Subcutaneous abdominal adipose tissue (tissue), 5 donors: ENCODE measurements at regions not wholly inside any gene's neighbourhood (a gene's known extent, or its start where the extent isn't known, plus 50 kb on each side); places are given as distances from the start of the nearest gene placed in this dataset.

Source experiments
- H3K27ac ChIP-seq: one replicate; pipeline ENCODE4 v1.7.0; 2013; ENCODE audit warnings: low read depth, mild to moderate bottlenecking, inconsistent platforms, low read length, moderate library complexity
- H3K27me3 ChIP-seq, 5 donors: one replicate each; pipeline ENCODE4 v1.7.0; 2013; ENCODE audit warnings: low read length in 5 of 5, inconsistent platforms in 1 of 5; ENCODE audit not compliant: control insufficient read depth in 5 of 5, insufficient read depth in 4 of 5
- H3K36me3 ChIP-seq, 5 donors: one replicate each; pipeline ENCODE4 v1.7.0; 2013; ENCODE audit warnings: low read length in 5 of 5; ENCODE audit not compliant: control insufficient read depth in 5 of 5, insufficient read depth in 5 of 5
- H3K4me1 ChIP-seq, 5 donors: one replicate each; pipeline ENCODE4 v1.7.0; 2013; ENCODE audit warnings: low read length in 5 of 5, mild to moderate bottlenecking in 3 of 5, moderate library complexity in 1 of 5; ENCODE audit not compliant: control insufficient read depth in 5 of 5, insufficient read depth in 5 of 5
- H3K4me3 ChIP-seq, 5 donors: one replicate each; pipeline ENCODE4 v1.7.0; 2013; ENCODE audit warnings: low read length in 5 of 5, low read depth in 1 of 5
- H3K9ac ChIP-seq, 5 donors: one replicate each; pipeline ENCODE4 v1.7.0; 2013; ENCODE audit warnings: low read length in 5 of 5, mild to moderate bottlenecking in 4 of 5, moderate library complexity in 3 of 5
- H3K9me3 ChIP-seq, 5 donors: one replicate each; pipeline ENCODE4 v1.7.0; 2013; ENCODE audit warnings: low read length in 5 of 5; ENCODE audit not compliant: control insufficient read depth in 5 of 5
- donor health status: healthy.
- donor health status: healthy.
- donor health status: healthy.
- donor health status: healthy.
- donor health status: healthy.

DNA sequence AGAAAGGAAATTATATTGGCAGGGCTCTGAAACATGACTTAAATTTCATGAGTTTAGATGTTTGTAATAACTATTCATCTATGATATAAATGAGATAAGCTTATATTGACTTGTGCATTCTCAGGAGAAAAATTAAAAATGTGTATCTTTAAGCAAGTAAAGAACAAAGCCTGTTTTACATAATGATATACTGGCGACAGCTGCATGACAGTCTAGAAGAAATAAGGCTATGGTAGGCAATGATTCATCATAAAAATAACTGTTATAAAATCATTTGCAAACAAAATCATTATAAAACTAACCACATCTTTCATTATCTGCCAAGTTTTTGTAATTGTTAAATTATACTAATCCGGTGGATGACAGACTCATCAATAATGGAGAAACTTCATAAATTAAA is 188.1 kb downstream of the ADAM29 start:
- no peaks in the 10 kb centered on the region for H3K27me3 ChIP-seq
- no peaks in the 10 kb centered on the region for H3K4me1 ChIP-seq
- no peak overlapping the region for H3K9ac ChIP-seq
- H3K4me3 ChIP-seq, result no peak overlapping the region
- no peaks in the 10 kb centered on the region for H3K36me3 ChIP-seq
- H3K27ac ChIP-seq, result no peak overlapping the region
- peaks cover 0 to 14% (median 5%) of the 10 kb centered on the region in 5 donors for H3K9me3 ChIP-seq

GRCh38 chr4:175109933-175110332 is 191.8 kb downstream of the ADAM29 start:
- Histone ChIP-seq H3K9ac (no peak overlapping the region), H3K9me3 (peaks cover 0 to 14% (median 7%) of the 10 kb centered on the region in 5 donors), H3K27ac (no peak overlapping the region), H3K4me1 (no peaks in the 10 kb centered on the region), H3K36me3 (no peaks in the 10 kb centered on the region), H3K4me3 (no peak overlapping the region), H3K27me3 (no peaks in the 10 kb centered on the region)

DNA sequence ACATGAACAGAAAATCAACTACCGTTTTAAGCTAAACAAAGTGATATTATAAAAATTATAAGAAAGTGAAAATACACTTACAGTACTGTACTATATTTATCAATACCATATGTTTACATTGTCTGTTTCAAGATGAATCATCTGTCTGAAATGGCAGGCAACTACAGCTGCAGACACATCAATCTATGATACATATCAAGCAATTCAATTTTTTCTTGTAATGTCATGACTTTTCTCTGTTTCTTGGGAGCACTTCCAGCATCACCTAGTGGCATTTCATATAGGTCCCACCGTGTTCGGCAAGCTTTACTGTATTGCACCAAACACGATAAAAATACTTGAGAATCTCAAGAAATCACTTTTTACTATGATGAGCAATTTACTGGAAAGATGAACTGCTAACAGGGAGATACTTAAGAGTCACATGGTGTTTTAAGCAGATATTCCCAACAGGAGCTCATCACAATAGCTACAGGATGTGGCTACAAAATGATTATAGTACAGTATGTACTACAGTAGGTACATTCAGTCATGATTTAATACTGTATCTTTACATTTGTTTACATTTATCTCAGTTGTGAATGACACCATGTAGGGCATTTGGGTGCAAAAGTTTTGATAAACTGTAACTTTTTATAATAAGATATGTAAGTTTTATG is 207.4 kb downstream of the ADAM29 start:
- H3K36me3 ChIP-seq, result no peaks in the 10 kb centered on the region
- H3K27me3 ChIP-seq, result no peaks in the 10 kb centered on the region
- H3K9ac ChIP-seq, result no peak overlapping the region
- no peak overlapping the region for H3K4me3 ChIP-seq
- peaks cover 0 to 21% (median 13%) of the 10 kb centered on the region in 5 donors for H3K9me3 ChIP-seq
- H3K4me1 ChIP-seq, result no peaks in the 10 kb centered on the region
- no peak overlapping the region for H3K27ac ChIP-seq

- H3K4me1 ChIP-seq, result no peaks in the 10 kb centered on the region
- H3K36me3 ChIP-seq, result no peaks in the 10 kb centered on the region
- no peak overlapping the region for H3K27ac ChIP-seq
- H3K9me3 ChIP-seq, result peaks cover 0 to 10% (median 7%) of the 10 kb centered on the region in 5 donors
- H3K9ac ChIP-seq, result no peak overlapping the region
- H3K4me3 ChIP-seq, result no peak overlapping the region
- H3K27me3 ChIP-seq, result no peaks in the 10 kb centered on the region
These were observed 209.2 kb downstream of the ADAM29 start for GRCh38 chr4:175127314-175127713.

- no peaks in the 10 kb centered on the region for H3K4me1 ChIP-seq
- no peak overlapping the region for H3K9ac ChIP-seq
- no peaks in the 10 kb centered on the region for H3K36me3 ChIP-seq
- no peaks in the 10 kb centered on the region for H3K27me3 ChIP-seq
- H3K27ac ChIP-seq, result no peak overlapping the region
- no peak overlapping the region for H3K4me3 ChIP-seq
- H3K9me3 ChIP-seq, result peaks cover 0 to 4% (median 0%) of the 10 kb centered on the region in 5 donors
These were observed 211.6 kb downstream of the ADAM29 start for GRCh38 chr4:175129797-175130196.

GRCh38 chr4:175139205-175139604 is 221.0 kb downstream of the ADAM29 start:
- H3K27ac ChIP-seq, result no peak overlapping the region
- H3K4me1 ChIP-seq, result no peaks in the 10 kb centered on the region

GRCh38 chr4:175143116-175143515 is 225.0 kb downstream of the ADAM29 start:
- Histone ChIP-seq H3K27ac (no peak overlapping the region), H3K27me3 (no peaks in the 10 kb centered on the region), H3K4me3 (no peak overlapping the region)

More at GRCh38 chr4:175139205-175139604, 221.0 kb downstream of the ADAM29 start:
- no peaks in the 10 kb centered on the region for H3K27me3 ChIP-seq
- H3K36me3 ChIP-seq, result no peaks in the 10 kb centered on the region
- no peak overlapping the region for H3K9ac ChIP-seq
- H3K9me3 ChIP-seq, result no peaks in the 10 kb centered on the region
- no peak overlapping the region for H3K4me3 ChIP-seq

GRCh38 chr4:175146799-175147198 is 228.6 kb downstream of the ADAM29 start:
- H3K9ac ChIP-seq, result no peak overlapping the region
- peaks cover 0 to 6% (median 0%) of the 10 kb centered on the region in 5 donors for H3K9me3 ChIP-seq
- H3K27ac ChIP-seq, result no peak overlapping the region
- H3K27me3 ChIP-seq, result no peaks in the 10 kb centered on the region
- H3K4me1 ChIP-seq, result no peaks in the 10 kb centered on the region
- no peaks in the 10 kb centered on the region for H3K36me3 ChIP-seq
- no peak overlapping the region for H3K4me3 ChIP-seq

More at GRCh38 chr4:175143116-175143515, 225.0 kb downstream of the ADAM29 start:
- peaks cover 0 to 6% (median 0%) of the 10 kb centered on the region in 5 donors for H3K9me3 ChIP-seq
- H3K4me1 ChIP-seq, result no peaks in the 10 kb centered on the region
- no peak overlapping the region for H3K9ac ChIP-seq
- no peaks in the 10 kb centered on the region for H3K36me3 ChIP-seq

DNA sequence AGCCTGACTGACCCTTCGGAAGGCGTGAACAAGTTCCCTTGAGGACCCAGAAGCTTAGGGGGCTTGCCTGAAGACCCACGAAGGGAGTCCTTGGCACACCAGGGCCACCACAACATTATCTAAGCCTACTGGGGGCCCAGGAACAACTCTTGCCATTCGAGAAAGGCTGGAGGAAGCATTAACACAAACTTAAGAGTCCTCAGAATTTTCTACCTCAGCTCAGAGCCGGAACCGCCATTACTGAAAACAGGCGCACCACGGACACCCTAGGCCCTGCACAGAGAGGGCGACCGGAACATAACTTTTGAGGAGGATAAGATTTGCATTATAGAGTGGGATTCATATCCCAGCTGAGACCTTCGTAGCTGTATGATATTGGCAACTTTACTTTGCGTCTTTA is 229.1 kb downstream of the ADAM29 start:
- Histone ChIP-seq H3K27me3 (no peaks in the 10 kb centered on the region), H3K4me3 (no peak overlapping the region), H3K9me3 (peaks cover 0 to 6% (median 0%) of the 10 kb centered on the region in 5 donors), H3K9ac (no peak overlapping the region), H3K4me1 (no peaks in the 10 kb centered on the region), H3K27ac (no peak overlapping the region), H3K36me3 (no peaks in the 10 kb centered on the region)

GRCh38 chr4:175166020-175166419 is 247.9 kb downstream of the ADAM29 start:
- Histone ChIP-seq H3K9ac (no peak overlapping the region), H3K27me3 (no peaks in the 10 kb centered on the region), H3K9me3 (no peaks in the 10 kb centered on the region), H3K4me1 (no peaks in the 10 kb centered on the region), H3K27ac (no peak overlapping the region), H3K36me3 (no peaks in the 10 kb centered on the region), H3K4me3 (no peak overlapping the region)
